DND-41 (cell line): ENCODE measurements at regions not wholly inside any gene's neighbourhood (a gene's known extent, or its start where the extent isn't known, plus 50 kb on each side); places are given as distances from the start of the nearest gene placed in this dataset.

Experiments
- CTCF ChIP-seq: IDR thresholded peaks from 2 replicates; pipeline ENCODE4 v1.5.1; 2012; ENCODE audit warnings: borderline replicate concordance, low read length, moderate library complexity, mild to moderate bottlenecking; ENCODE audit not compliant: poor library complexity, severe bottlenecking; ENCODE audit errors: extremely low read depth
- EZH2 ChIP-seq: IDR thresholded peaks from 3 replicates; pipeline ENCODE4 v1.6.1; 2012; ENCODE audit warnings: borderline replicate concordance, low read depth, mild to moderate bottlenecking, moderate library complexity, low read length, inconsistent platforms; ENCODE audit not compliant: severe bottlenecking

GRCh38 chr10:56508562-56508961 lies 147.5 kb upstream of the ZWINT start:
- TF ChIP-seq EZH2 (no peak), CTCF (no peak)
